BE2C (cell line): ENCODE measurements at regions not wholly inside any gene's neighbourhood (a gene's known extent, or its start where the extent isn't known, plus 50 kb on each side); places are given as distances from the start of the nearest gene placed in this dataset.

Experiments
- DNase-seq: peaks from one replicate; pipeline ENCODE4 v3.0.0-alpha.2; 2020
- H3K27me3 ChIP-seq: fragments of 250-450 bp; sonication (Bioruptor Pico); 2 replicates; pipeline ENCODE4 v1.5.1; 2020; ENCODE audit warnings: mild to moderate bottlenecking
- H3K36me3 ChIP-seq: fragments of 250-450 bp; sonication (Bioruptor Pico); 2 replicates; pipeline ENCODE4 v1.5.1; 2020; ENCODE audit warnings: mild to moderate bottlenecking
- H3K4me1 ChIP-seq: fragments of 250-450 bp; sonication (Bioruptor Pico); 2 replicates; pipeline ENCODE4 v1.5.1; 2020
- H3K4me3 ChIP-seq: 2 replicates; pipeline ENCODE4 v1.5.1; 2011; ENCODE audit warnings: low read depth, low read length
- H3K9me3 ChIP-seq: fragments of 250-450 bp; sonication (Bioruptor Pico); 2 replicates; pipeline ENCODE4 v1.5.1; 2020
- CTCF ChIP-seq: IDR thresholded peaks from 2 replicates; pipeline ENCODE4 v1.5.1; 2012; ENCODE audit warnings: mild to moderate bottlenecking, low read depth, low read length

GRCh38 chr18:64986906-64987495, 763.8 kb upstream of the CDH7 start:
- H3K27me3 ChIP-seq = no peaks in the 10 kb centered on the region
- TF ChIP-seq CTCF = no peak
- DNase-seq = no peak
- no peaks in the 10 kb centered on the region for H3K9me3 ChIP-seq
- H3K4me1 ChIP-seq = no peaks in the 10 kb centered on the region
- no peak overlapping the region for H3K4me3 ChIP-seq
- no peaks in the 10 kb centered on the region for H3K36me3 ChIP-seq

GRCh38 chr18:64983497-64984238, 767.1 kb upstream of the CDH7 start:
- TF ChIP-seq CTCF = no peak
- H3K27me3 ChIP-seq = no peaks in the 10 kb centered on the region
- H3K9me3 ChIP-seq = no peaks in the 10 kb centered on the region
- no peaks in the 10 kb centered on the region for H3K4me1 ChIP-seq
- no peaks in the 10 kb centered on the region for H3K36me3 ChIP-seq
- DNase-seq = no peak
- no peak overlapping the region for H3K4me3 ChIP-seq

- TF ChIP-seq CTCF = no peak
- Histone ChIP-seq H3K36me3 (no peaks in the 10 kb centered on the region), H3K4me1 (no peaks in the 10 kb centered on the region), H3K4me3 (no peak overlapping the region), H3K9me3 (no peaks in the 10 kb centered on the region), H3K27me3 (no peaks in the 10 kb centered on the region)
- peak; percentile 37 for DNase-seq
These were observed 768.3 kb upstream of the CDH7 start for GRCh38 chr18:64982414-64983055.

DNA sequence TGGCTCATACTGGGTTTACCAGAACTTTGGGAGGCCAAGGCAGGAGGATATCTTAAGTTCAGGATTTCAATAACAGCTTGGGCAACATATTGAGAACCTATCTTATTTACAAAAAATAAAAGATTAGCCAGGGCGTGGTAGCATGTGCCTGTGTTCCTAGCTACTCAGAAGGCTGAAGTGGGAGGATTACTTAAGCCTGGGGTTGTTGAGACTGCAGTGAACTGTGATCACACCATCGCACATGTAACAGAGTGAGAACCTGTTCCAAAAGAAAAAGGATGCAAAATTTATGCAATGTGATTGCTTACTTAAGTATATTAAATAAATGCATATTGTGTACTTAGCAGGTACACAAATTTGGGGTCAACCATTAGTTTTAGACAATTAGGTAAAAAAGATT, 768.9 kb upstream of the CDH7 start:
- H3K27me3 ChIP-seq = no peaks in the 10 kb centered on the region
- H3K4me1 ChIP-seq = no peaks in the 10 kb centered on the region
- no peaks in the 10 kb centered on the region for H3K9me3 ChIP-seq
- no peak for TF ChIP-seq CTCF
- H3K36me3 ChIP-seq = no peaks in the 10 kb centered on the region
- H3K4me3 ChIP-seq = no peak overlapping the region
- DNase-seq = no peak

GRCh38 chr18:64979791-64980190, 771.0 kb upstream of the CDH7 start:
- Histone ChIP-seq H3K4me3 (no peak overlapping the region), H3K4me1 (no peaks in the 10 kb centered on the region), H3K9me3 (no peaks in the 10 kb centered on the region), H3K27me3 (no peaks in the 10 kb centered on the region), H3K36me3 (no peaks in the 10 kb centered on the region)
- no peak for TF ChIP-seq CTCF
- no peak for DNase-seq
